A673 (cell line): ENCODE measurements at regions not wholly inside any gene's neighbourhood (a gene's known extent, or its start where the extent isn't known, plus 50 kb on each side); places are given as distances from the start of the nearest gene placed in this dataset.
"Not testable (repeated sequence)": the region's sequence is repeated elsewhere in the genome, so short reads cannot be mapped to it uniquely, and the experiment has no call there.

ENCODE experiments used
- BruUV-seq: library from RNA; stranded (reverse); fragments of 400-500 nt; replicated peaks from 2 replicates; lab custom pipeline; 2021; lab: Mats Ljungman, UMichigan
- CTCF ChIA-PET: fragments of 300-600 bp; sonication (Branson Sonifier 250); formaldehyde crosslinking; loops from one replicate; lab custom pipeline; 2022; ENCODE audit warnings: antibody characterized with exemption; lab: Charles Lee
- POLR2A ChIA-PET: fragments of 300-600 bp; sonication (Branson Sonifier 250); formaldehyde crosslinking; loops from one replicate; lab custom pipeline; 2022; ENCODE audit warnings: antibody characterized with exemption; ENCODE audit not compliant: low non-redundant PET; lab: Charles Lee
- DNase-seq: peaks from one replicate; pipeline ENCODE4 v3.0.0-alpha.2; 2015; ENCODE audit warnings: low spot score
- H3K27ac ChIP-seq: fragments of 200-600 bp; sonication (generic); 2 replicates; pipeline ENCODE4 v1.5.1; 2016; ENCODE audit warnings: mixed run types, low read depth, mild to moderate bottlenecking, mixed read lengths, antibody characterized with exemption, low read length; ENCODE audit not compliant: poor library complexity, severe bottlenecking
- H3K27me3 ChIP-seq: fragments of 200-600 bp; sonication (generic); replicated peaks from 2 replicates; pipeline ENCODE4 v1.6.1; 2017; ENCODE audit warnings: mixed run types, low read depth, mild to moderate bottlenecking, mixed read lengths, antibody characterized with exemption, low read length; ENCODE audit not compliant: insufficient read depth, poor library complexity
- H3K36me3 ChIP-seq: fragments of 200-600 bp; sonication (generic); 2 replicates; pipeline ENCODE4 v1.6.1; 2016; ENCODE audit warnings: mixed run types, mild to moderate bottlenecking, mixed read lengths, antibody characterized with exemption, low read length; ENCODE audit not compliant: insufficient read depth, poor library complexity, severe bottlenecking
- H3K4me1 ChIP-seq: fragments of 200-600 bp; sonication (generic); 2 replicates; pipeline ENCODE4 v1.6.1; 2017; ENCODE audit warnings: mixed run types, mild to moderate bottlenecking, mixed read lengths, antibody characterized with exemption, low read length; ENCODE audit not compliant: insufficient read depth, poor library complexity, severe bottlenecking
- H3K4me3 ChIP-seq: fragments of 200-600 bp; sonication (generic); 2 replicates; pipeline ENCODE4 v1.5.1; 2016; ENCODE audit warnings: low read depth, mixed run types, mild to moderate bottlenecking, mixed read lengths, low read length; ENCODE audit not compliant: poor library complexity, severe bottlenecking
- H3K9me3 ChIP-seq: fragments of 200-600 bp; sonication (generic); 2 replicates; pipeline ENCODE4 v1.6.1; 2016; ENCODE audit warnings: mixed run types, low read depth, mild to moderate bottlenecking, mixed read lengths, antibody characterized with exemption, low read length; ENCODE audit not compliant: poor library complexity, severe bottlenecking
- EZH2 ChIP-seq: fragments of 200-600 bp; sonication (generic); IDR thresholded peaks from 2 replicates; pipeline ENCODE4 v1.6.1; 2017; ENCODE audit warnings: borderline replicate concordance, low read depth, mild to moderate bottlenecking, mixed read lengths, antibody characterized with exemption, low read length; ENCODE audit not compliant: poor library complexity, severe bottlenecking
- intact Hi-C: fragments of 100-400 bp; cut with micrococcal nuclease; formaldehyde crosslinking; loops from one replicate; pipeline ENCODE4 v1.10.0; 2022; ENCODE audit not compliant: unreplicated experiment
- TF ChIP-seq, protein P1 (sequence below): fragments of 300-800, 200-600 bp; sonication (generic); conservative IDR thresholded peaks from 2 replicates; pipeline ENCODE4 v1.5.1; 2017; ENCODE audit warnings: low read depth, mild to moderate bottlenecking, antibody characterized with exemption, low read length, moderate library complexity, mixed read lengths

DNA sequence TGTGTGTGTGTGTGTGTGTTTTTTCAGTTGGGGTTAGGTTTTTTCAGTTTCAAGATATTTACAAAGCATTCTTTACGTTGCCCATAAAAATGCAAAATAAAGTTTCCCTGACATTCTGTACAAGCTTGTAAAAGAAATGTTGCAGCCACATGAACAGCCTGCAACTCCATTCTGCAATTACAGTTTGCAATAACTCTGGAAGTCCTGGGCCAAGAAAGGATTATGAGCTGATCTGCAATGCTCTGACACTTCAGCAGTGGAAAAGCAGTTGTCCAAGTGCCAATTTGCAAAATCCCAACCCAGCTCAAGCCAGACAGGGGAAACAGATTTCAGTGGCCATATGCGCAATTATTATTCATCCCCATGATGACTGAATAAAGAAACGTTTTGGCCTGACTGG, 322.1 kb downstream of the MEX3B start:
- DNase-seq: no peak
- Histone ChIP-seq H3K9me3 (peaks cover 10% of the 10 kb centered on the region), H3K4me3 (no peak overlapping the region), H3K4me1 (no peaks in the 10 kb centered on the region), H3K27me3 (no peaks in the 10 kb centered on the region), H3K27ac (no peak overlapping the region), H3K36me3 (no peaks in the 10 kb centered on the region)
- intact Hi-C loops: no loop called here
- CTCF ChIA-PET: no interaction called here
- no TSS peak for BruUV-seq
- POLR2A ChIA-PET: no interaction called here
- TF ChIP-seq, protein P1, sequence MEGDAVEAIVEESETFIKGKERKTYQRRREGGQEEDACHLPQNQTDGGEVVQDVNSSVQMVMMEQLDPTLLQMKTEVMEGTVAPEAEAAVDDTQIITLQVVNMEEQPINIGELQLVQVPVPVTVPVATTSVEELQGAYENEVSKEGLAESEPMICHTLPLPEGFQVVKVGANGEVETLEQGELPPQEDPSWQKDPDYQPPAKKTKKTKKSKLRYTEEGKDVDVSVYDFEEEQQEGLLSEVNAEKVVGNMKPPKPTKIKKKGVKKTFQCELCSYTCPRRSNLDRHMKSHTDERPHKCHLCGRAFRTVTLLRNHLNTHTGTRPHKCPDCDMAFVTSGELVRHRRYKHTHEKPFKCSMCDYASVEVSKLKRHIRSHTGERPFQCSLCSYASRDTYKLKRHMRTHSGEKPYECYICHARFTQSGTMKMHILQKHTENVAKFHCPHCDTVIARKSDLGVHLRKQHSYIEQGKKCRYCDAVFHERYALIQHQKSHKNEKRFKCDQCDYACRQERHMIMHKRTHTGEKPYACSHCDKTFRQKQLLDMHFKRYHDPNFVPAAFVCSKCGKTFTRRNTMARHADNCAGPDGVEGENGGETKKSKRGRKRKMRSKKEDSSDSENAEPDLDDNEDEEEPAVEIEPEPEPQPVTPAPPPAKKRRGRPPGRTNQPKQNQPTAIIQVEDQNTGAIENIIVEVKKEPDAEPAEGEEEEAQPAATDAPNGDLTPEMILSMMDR: no peak
- no peak for TF ChIP-seq EZH2

DNA sequence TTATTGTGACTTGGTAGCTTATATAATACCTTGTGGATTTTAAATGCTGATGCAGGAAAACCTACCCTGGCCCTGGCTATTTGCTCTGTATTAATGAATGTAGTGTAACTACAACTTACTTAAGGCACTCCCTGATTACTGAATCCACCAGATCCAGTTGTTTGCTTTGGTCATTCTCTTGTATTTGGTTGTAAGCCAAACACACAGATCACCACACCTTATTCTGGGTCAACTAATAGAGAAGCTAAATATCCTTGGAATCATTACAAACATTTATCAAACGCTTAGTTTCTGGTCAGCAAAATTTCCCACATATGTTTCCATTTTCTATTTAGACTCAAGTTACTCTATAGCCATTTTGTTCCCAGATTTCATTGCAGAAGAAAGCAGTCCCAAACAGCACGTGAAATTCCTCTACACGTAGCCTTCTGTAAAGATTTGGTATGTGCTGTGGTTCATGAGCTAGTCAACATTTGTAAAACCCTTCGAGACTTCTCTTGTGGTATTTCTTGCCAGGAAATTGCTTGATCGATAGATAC, 322.6 kb downstream of the MEX3B start:
- no peak for DNase-seq
- H3K4me1 ChIP-seq: no peaks in the 10 kb centered on the region
- ChIA-PET POLR2A (no interaction called here), CTCF (no interaction called here)
- H3K9me3 ChIP-seq: peaks cover 10% of the 10 kb centered on the region
- no peaks in the 10 kb centered on the region for H3K27me3 ChIP-seq
- H3K4me3 ChIP-seq: no peak overlapping the region
- H3K36me3 ChIP-seq: no peaks in the 10 kb centered on the region
- intact Hi-C loops: no loop called here
- TF ChIP-seq, protein P1: no peak
- no peak for TF ChIP-seq EZH2
- no peak overlapping the region for H3K27ac ChIP-seq
- no TSS peak for BruUV-seq

DNA sequence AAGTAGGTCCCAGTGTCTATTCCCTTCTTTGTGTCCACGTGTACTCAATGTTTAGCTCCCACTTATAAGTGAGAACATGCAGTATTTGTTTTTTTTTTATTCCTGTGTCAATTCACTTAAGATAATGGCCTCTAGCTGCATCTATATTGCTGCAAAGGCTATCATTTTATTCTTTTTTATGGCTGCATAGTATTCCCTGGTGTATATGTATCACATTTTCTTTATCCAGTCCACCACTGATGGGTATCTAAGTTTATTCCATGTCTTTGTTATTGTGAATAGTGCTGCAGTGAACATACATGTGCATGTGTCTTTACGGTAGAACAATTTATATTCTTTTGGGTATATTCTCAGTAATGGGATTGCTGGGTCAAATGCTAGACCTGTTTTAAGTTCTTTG, 329.4 kb downstream of the MEX3B start:
- not testable (repeated sequence) for BruUV-seq

DNA sequence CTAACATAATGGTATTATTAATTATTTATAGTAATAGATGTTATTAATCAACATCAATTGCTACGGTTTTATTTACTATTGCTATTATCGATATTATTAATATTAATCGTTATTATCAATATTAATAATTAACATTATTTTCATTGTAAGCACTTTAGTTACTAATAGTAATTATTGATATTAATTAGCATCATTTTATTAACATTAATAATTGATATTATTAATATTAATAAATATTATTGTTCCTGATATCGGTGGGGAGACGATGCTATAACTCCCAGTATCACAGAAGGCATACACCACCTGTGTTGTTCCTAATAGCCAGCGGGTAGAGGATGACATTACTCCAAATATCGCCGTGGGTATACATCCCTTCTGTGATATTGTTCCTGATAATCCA, 335.5 kb downstream of the MEX3B start:
- no peaks in the 10 kb centered on the region for H3K27me3 ChIP-seq
- BruUV-seq: no TSS peak
- POLR2A ChIA-PET: no interaction called here
- CTCF ChIA-PET: no interaction called here
- no peaks in the 10 kb centered on the region for H3K4me1 ChIP-seq
- no peaks in the 10 kb centered on the region for H3K36me3 ChIP-seq
- H3K4me3 ChIP-seq: no peak overlapping the region
- no peak overlapping the region for H3K27ac ChIP-seq
- H3K9me3 ChIP-seq: no peaks in the 10 kb centered on the region
- DNase-seq: no peak
- intact Hi-C loops: no loop called here
- no peak for TF ChIP-seq EZH2
- TF ChIP-seq, protein P1: no peak

More for the DNA sequence above, 329.4 kb downstream of the MEX3B start:
- H3K4me3 ChIP-seq, POLR2A ChIA-PET, H3K27ac ChIP-seq, H3K9me3 ChIP-seq, CTCF ChIA-PET, DNase-seq, intact Hi-C loops, H3K36me3 ChIP-seq, H3K4me1 ChIP-seq, H3K27me3 ChIP-seq: not testable (repeated sequence)

DNA sequence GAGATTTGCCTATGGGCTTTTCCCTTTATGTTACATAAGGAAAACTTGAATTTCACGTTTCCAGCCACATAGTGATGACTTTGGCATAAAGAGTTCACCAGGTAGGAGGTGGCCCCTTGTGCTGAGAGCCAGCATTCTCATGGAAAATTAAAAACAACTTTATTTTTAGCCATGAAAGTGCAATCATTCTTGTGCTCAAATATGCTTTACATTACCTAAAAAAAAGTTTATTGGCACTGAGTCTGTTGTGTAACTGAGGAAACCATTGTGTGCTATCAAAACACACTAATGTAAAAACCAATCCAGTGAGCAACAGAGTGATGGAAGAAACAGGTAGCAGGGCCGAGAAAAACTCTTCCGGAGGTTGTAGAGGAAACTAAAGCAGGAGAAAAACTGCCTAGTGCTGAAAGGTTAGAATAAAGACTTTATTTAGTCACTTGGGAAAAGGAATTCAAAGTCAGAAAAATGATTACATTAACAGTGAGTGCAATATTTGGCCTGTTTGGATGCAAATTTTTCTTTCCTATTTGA, 332.9 kb upstream of the TMC3 start:
- not testable (repeated sequence) for BruUV-seq, H3K9me3 ChIP-seq

More for the DNA sequence above, 332.9 kb upstream of the TMC3 start:
- CTCF ChIA-PET, H3K4me3 ChIP-seq, intact Hi-C loops, H3K27ac ChIP-seq, H3K36me3 ChIP-seq, POLR2A ChIA-PET, H3K4me1 ChIP-seq, DNase-seq, H3K27me3 ChIP-seq: not testable (repeated sequence)
